ENCODE measurements at regions not wholly inside any gene's neighbourhood (a gene's known extent, or its start where the extent isn't known, plus 50 kb on each side); places are given as distances from the start of the nearest gene placed in this dataset.
A peak's percentile ranks its signal among the peaks of the same experiment; 100 is the strongest.

DNA sequence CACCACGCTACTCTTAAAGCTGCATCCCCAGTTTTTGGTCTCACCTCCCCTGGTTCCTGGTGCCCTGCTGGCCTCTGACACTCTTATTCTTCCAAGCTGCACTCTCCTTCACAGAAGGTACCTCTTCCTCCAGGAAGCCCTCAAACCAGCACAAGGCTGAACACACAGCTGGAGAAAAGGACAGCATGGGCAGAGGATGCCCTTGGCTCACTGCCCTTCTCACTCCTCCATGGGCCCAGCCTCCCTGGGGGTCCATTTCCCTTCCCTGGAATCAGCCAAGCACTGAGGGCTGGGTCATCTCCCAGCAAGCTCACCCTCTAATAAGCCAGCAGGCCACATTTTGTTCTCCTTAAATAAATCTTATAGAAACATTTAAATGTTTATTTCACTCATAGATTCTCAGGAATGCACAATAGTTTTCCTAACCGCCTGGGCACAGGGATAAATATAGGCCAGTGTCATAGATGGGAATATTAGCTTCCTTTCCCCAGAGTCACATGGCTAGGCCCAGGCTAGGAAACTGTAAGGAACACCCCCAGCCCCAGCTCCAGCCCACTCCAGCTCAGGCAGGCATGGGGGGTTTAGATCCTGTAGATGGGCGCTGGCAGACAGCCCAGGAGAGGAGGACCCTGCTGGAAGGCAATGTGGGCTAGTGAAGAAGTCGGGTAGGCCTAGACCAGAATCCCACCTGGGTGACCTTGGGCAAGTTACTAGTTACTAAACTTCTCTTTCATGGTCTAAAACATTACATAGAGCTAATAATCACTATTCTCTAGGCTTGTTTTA lies 51.5 kb downstream of the IRAG1 start:
- Histone ChIP-seq H3K4me3 (no peak overlapping the region), H3K36me3 (no peaks in the 10 kb centered on the region), H3K9me3 (no peaks in the 10 kb centered on the region), H3K4me1 (peaks cover 0 to 11% of the 10 kb centered on the region in 2 donors), H3K27ac (no peak overlapping the region), H3K27me3 (no peaks in the 10 kb centered on the region)
- TF ChIP-seq, protein P1, sequence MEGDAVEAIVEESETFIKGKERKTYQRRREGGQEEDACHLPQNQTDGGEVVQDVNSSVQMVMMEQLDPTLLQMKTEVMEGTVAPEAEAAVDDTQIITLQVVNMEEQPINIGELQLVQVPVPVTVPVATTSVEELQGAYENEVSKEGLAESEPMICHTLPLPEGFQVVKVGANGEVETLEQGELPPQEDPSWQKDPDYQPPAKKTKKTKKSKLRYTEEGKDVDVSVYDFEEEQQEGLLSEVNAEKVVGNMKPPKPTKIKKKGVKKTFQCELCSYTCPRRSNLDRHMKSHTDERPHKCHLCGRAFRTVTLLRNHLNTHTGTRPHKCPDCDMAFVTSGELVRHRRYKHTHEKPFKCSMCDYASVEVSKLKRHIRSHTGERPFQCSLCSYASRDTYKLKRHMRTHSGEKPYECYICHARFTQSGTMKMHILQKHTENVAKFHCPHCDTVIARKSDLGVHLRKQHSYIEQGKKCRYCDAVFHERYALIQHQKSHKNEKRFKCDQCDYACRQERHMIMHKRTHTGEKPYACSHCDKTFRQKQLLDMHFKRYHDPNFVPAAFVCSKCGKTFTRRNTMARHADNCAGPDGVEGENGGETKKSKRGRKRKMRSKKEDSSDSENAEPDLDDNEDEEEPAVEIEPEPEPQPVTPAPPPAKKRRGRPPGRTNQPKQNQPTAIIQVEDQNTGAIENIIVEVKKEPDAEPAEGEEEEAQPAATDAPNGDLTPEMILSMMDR (IDR thresholded peaks at IDR 0.05) = no peak
- no peak for DNase-seq (ENCODE audit: low spot score)

DNA sequence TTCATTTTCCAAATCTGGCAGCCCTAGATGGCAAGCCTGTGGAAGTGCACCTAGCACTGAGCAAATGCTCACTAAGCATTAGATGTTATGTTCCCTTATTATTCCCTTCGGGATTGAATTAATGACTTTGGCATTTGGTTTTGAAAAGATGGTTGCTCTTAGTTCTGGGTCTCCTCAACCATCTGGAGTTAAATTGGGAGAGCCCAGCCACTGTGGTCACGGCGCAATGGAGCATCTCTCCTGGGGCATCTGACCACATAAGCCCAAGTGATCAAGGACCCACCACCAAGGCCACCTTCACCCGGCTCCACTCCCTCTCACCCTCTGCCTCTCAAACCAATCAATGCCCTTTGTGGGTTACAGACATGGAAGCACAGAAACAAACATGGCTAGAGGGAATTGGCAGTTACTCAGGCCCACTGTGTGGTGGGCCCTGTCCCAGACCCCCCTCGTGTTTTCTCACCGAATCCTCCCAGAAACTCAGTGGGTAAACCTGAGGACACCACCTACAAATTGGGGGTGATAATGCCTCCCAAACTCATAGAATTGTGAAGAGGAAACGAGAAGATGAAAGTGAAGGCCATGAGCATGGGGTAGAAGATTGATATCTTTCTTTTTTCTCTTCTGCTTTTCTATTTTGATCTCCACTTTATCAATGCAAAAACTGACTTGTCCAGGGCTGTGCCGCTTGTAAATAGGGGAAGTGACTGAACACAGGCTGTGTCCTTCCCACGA lies 52.2 kb downstream of the IRAG1 start:
- Histone ChIP-seq H3K27me3 (no peaks in the 10 kb centered on the region), H3K4me3 (no peak overlapping the region), H3K36me3 (no peaks in the 10 kb centered on the region), H3K4me1 (peaks cover 0 to 5% of the 10 kb centered on the region in 2 donors), H3K27ac (no peak overlapping the region), H3K9me3 (no peaks in the 10 kb centered on the region)
- TF ChIP-seq, protein P1 (IDR thresholded peaks at IDR 0.05) = no peak
- no peak for DNase-seq (ENCODE audit: low spot score)

DNA sequence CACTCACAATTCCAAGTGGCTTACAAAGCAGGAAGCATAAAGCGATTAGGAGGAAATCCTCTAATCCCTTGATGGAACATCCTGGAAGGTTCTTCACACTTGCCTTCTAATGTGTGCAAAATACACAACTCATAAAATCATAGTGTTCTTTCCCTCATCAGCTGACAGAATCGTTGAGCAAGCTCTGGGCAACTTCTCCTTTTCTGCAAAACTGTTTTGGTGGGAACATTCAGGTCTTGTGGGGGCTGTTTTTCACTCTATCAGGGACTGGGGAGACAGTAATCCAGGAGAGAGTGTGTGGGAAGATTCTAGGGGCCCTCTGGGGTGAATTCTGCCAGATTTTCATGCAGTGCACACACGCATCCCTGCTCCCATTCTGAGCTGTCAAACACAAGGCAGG lies 53.2 kb downstream of the IRAG1 start:
- peak overlapping the region in 1 of 2 donors; percentile 23 for H3K27ac ChIP-seq
- H3K36me3 ChIP-seq = no peaks in the 10 kb centered on the region
- no peaks in the 10 kb centered on the region for H3K4me1 ChIP-seq
- H3K27me3 ChIP-seq = no peaks in the 10 kb centered on the region
- H3K9me3 ChIP-seq = no peaks in the 10 kb centered on the region
- H3K4me3 ChIP-seq = no peak overlapping the region
- no peak for DNase-seq (ENCODE audit: low spot score)
- TF ChIP-seq, protein P1 (IDR thresholded peaks at IDR 0.05) = no peak

DNA sequence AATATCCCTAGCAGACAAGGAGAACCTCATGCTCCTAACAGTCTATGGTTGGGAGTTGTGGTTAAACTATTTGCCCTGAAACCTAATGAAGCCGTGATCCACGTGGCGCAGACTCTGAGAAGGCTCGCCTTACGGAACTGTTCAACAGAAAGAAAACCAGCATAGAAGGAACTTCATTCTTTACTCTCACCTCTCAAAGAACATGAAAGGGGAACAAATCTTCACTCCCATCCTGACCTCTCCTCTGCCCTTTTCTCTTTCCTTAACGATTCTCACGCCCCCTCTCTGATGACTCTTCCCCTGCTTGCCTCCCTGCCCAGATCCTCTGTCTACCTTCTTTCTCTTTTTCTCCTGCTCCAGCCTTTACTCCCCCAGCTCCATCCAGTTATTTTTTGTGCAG lies 54.2 kb downstream of the IRAG1 start:
- no peak for DNase-seq (ENCODE audit: low spot score)
- Histone ChIP-seq H3K27ac (peak overlapping the region in 1 of 2 donors; percentile 23), H3K4me3 (no peak overlapping the region), H3K4me1 (no peaks in the 10 kb centered on the region), H3K9me3 (no peaks in the 10 kb centered on the region), H3K36me3 (no peaks in the 10 kb centered on the region), H3K27me3 (no peaks in the 10 kb centered on the region)
- TF ChIP-seq, protein P1 (IDR thresholded peaks at IDR 0.05) = no peak

DNA sequence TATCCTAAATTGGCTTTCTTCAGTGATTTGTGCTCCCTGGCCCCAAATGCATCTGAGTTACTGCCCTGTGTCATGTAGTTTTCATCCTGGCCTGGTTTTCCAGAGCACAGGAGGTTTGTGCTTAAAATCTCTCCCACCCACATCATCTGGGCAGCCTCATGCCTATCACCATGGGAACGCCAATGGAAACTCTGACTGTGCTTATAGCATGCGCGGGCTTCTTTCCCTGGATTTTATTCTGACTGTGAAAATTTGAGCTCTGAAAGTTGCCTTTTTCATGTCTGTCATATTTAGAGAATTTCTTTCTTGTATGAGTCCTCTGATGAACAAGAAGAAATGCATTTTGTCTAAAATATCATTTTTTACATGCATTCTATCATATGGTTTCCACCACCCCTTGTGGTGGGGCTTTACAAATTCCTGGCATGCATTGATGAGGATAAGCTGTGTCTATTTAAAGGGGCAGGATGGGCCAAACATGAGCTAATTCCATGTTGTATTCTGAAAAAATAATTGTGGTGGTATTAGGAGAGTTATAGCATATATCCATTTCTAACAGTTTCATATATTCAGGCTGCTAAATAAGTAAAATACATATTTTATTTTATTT lies 55.1 kb downstream of the IRAG1 start:
- no peak for DNase-seq (ENCODE audit: low spot score)
- Histone ChIP-seq H3K9me3 (no peaks in the 10 kb centered on the region), H3K4me1 (no peaks in the 10 kb centered on the region), H3K27ac (no peak overlapping the region), H3K4me3 (no peak overlapping the region), H3K27me3 (no peaks in the 10 kb centered on the region), H3K36me3 (no peaks in the 10 kb centered on the region)
- TF ChIP-seq, protein P1 (IDR thresholded peaks at IDR 0.05) = no peak

Data from right atrium auricular region (tissue), 2 donors.